GM21717 (cell line): ENCODE measurements at regions not wholly inside any gene's neighbourhood (a gene's known extent, or its start where the extent isn't known, plus 50 kb on each side); places are given as distances from the start of the nearest gene placed in this dataset.

ENCODE experiments used
- ATAC-seq: cut with Tn5 transposase; IDR thresholded peaks from one replicate; pipeline ENCODE4 v1.9.1; 2021; ENCODE audit warnings: mild to moderate bottlenecking, moderate library complexity; ENCODE audit not compliant: unreplicated experiment

DNA sequence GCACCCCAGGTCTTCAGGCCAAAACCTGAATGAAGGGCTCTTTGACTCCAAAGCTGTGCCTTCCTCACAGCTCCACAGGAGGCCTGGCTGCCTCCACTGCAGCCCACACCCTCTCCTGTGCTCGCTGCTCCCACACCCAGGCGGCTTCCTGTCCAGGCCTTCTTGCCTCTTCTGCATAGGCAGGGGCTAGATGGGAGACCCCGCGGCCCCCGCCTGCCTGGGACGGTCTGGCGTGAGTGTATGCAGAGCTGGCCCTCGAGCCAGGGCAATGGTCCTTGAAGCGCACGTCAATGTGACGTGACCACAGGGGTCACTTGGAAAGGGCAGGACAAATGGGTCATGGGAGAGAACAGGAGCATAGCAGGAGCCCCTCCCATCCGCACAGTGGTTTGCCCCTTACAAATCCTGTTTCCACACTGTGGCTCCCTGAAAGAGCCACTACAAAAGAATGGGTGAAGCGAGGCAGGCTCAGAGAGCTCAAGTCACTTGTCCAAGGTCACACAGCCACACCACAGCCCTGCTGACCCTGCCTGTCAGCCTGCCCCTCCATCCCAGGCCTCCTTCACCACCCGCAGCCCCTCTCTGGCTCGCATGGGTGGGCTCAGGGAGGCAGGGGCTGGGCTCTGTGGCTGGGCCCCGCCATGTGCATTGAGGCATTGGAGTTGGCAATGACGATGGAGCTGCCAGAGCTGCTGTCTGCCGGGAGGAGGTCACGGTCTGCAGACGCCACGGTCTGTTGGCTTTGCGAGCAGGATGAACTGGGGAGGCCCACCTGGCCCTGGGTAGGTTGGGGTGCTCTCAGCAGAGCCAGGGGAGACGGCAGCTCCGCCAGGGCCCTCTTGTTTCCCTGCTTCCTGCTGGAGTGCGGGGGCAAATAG, 71.2 kb upstream of the WNT11 start:
- no peak for ATAC-seq

- ATAC-seq, result no peak
Measured at GRCh38 chr11:76276781-76277155, 70.5 kb upstream of the WNT11 start.

- ATAC-seq, result no peak
Measured at GRCh38 chr11:76276046-76276780, 69.9 kb upstream of the WNT11 start.

- ATAC-seq, result no peak
Measured at GRCh38 chr11:76275446-76275845, 69.1 kb upstream of the WNT11 start.

- ATAC-seq, result no peak
Measured at GRCh38 chr11:76271068-76271467, 64.8 kb upstream of the WNT11 start.

DNA sequence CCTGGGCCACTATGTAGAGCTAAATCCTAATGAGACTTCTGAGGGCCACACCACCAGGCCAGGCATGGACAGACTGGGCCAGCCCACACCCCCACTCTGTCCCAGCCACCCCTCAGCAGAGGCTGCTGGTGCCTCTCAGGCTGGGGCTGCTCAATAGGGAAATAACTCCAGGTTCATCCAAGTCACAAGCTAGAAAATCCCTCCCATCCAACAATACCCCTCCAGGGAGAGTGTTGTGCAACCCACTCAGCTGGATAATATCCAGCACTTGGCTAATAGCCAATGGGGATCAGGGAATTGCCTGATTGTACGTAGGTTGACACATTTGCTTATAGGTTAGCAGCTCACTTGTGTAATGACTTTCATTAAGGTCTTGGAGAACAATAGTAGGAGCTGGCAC, 64.1 kb upstream of the WNT11 start:
- no peak for ATAC-seq

DNA sequence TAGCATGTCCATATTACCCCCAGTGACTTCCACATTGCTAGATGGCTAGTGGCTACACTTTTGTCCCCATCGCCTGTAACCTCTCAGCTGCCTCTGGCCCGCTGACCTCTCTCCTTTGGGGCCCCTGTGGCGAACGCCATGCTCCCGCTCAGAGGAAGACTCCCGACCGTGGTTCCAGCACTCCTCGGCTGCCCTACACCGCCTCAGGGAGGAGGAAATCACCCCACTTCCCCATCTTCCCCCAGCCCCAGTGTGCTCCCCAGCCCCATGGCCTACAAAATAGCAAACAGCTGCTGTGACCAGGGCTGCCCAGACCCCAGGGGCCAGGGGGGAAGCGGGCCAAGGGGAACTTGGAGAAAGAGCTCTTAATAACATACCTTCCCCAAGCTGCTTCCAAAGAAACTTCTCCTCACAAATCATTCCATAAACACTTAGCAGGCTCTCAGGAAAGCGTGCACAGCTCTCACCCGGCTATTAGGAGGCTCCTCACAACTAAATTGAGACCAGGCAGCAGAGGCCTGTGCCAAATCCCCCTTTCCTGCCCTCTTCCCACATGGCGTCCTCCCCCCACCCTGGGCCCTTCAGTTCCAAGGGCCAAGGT, 63.5 kb upstream of the WNT11 start:
- ATAC-seq, result no peak

DNA sequence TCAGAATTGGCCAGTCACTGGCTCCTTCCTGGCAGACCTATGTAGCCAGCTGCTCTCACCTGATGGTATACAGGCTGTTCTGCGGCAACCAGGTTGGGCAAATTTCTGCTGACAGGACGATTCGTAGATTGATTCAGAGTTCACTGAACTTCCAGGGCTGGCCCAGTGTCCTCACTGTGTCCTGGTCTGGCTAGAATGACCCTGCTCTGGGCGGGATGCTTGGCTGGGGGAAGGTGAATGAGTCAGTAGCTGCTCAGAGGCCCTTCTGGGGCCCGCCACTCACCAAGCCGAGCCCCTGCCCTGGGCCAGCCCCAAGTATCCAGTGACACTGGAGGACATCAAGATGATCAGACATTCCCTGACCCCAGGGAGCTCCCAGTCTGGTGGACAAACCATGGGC, 62.9 kb upstream of the WNT11 start:
- no peak for ATAC-seq

GRCh38 chr11:76268498-76268897, 62.2 kb upstream of the WNT11 start:
- ATAC-seq, result no peak

- ATAC-seq, result no peak
Measured at GRCh38 chr11:76267556-76267955, 61.3 kb upstream of the WNT11 start.

DNA sequence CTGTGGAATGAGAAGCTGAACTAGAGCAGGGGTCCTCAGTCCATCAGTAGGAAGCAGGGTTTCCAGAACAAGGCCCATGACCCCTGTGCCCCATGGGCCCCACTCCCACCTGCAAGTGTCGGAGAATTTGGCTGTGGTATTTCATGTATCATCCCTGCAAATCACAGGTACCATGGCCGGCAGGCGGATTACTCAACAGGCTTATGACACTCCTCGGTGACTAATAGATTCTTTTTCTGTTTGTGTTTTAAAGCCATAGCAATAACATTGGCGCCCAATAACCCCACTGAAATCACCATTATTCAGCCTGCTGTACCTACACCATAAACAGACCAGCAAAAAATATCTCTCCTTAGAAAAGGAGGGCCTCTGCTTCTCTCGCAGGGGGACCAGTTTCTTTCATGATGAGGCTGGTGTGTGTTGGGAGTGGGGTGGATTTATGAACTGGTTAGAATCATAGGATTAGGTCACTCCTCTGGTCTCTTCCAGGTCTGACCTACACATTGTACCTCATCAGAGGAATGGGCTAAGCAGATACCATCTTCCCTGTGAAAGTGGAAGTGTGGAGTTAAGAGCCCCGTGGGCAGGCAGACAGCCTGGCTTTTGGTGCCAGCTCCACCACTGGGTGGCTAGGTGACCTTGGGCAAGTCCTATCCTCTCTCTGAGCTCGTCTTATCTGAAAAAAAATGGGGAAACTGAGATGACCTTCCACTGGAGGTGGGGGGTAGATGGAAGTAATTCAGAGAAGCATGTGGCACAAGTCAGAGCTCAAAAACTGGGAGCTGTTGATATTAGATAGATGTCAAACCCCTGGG, 60.2 kb upstream of the WNT11 start:
- no peak for ATAC-seq

DNA sequence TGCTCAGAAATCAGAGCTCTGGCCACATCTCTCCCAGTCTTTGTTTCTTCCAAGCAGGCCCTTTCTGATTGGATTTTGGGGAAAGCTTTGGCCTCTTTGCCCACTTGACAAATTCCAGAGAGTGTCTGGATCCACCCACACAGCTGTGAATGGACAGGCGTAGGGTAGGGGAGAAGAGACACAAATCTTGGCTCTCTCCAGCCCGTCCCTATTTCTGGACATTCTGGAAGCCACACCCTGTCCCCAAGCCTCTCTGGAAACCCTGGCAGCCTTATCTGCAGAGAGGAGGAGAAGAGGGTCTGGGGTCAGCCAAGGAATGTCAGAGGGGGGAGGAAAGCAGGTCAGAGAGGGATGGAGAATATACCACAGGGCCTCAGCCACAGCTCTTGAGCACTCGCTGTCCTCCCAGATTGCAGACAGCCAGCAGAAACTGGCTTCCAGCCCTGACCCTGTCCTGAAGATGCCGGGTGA, 59.5 kb upstream of the WNT11 start:
- no peak for ATAC-seq

DNA sequence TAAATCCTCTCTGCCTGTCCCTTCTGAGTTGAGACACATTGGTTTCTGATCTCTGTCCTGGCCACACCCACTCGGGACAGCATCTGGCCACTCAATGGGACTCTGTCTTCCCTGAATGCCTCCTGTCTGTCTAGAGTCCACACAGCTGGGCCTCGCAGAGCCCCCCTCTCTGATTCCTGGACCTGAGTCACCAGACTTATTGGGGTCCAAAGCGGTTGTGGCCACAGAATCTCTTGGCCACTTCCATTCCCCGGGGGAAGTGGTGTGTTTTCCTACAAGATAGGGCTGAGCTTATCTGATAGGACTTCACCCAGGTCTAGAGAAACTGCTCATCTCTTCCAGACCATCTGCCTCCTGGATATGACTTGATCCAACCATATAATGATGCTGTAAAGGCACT, 57.4 kb upstream of the WNT11 start:
- no peak for ATAC-seq

DNA sequence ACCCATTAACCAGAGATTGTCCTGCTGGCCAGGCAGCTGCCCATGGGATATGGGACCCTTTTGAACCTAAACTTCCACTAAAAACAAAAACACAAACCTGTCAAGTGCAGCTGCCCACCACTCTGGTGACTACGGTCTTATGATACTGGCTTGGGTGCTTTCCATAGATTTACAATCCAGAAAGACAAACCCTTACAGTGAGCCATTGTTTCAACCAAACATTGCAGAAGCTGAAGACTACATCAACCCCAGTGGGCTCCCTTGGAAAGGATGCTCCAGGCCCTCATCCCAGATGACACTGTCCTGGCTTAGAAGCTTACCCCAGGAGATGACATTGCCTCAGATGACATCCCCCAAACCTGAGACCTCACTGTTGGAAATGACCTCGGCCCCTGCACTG, 56.9 kb upstream of the WNT11 start:
- no peak for ATAC-seq

DNA sequence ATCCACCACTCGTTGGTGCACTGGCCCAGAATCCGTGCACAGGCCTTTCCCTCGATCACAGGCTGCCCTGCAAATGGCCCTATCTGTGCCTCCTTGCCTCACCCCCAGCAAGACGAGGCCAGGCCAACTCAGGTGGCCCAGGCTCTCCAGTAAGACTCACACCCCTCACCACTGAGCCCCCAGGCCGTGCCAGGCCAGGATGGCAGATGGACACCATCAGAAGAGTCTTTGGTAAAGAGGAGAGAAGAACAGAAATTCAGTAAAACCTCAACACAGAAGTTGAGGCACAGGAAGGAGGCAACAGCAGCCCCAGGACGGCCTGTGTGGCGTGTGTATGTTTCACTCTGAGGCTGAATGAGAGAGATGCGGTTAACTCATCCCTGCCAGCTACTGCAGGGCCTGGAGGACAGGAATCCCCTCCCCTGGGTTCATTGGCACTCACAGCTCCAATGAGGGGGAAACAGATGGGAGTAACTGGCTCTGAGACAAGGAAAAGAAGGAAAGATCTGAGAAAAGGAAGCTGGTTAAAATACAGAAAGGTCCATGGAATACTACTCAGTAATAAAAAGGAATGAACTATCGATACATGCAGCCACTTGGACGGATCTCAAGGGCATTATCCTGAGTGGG, 54.1 kb upstream of the WNT11 start:
- ATAC-seq, result no peak

DNA sequence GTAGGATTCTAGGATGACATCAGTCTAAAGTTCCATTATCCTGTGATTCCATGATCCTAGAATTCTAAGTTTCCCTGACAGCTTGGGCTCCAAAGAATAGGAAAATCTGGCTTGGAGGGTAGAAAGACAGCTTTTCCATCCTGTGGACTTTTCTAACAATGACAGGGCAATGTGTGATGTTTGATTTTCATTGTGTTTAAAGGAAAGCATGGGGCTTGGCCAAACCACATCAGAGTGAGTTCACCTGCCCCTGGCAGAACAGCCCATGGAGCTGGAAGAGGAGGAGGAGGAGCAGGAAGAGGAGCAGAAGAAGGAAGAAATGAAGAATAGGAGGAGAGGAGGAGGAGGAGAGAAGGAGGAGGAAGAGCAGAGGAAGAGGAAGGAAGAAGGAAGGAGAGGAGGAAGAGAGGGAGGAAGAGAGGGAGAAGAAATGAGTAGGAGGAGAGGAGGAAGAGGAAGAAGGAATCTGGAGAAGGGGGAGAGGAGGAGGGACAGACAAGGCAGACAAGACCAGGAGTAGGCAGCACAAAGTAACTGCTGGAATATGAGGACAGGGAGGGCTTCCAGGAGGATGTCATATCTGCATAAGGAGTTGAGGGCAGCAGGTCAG, 53.1 kb upstream of the WNT11 start:
- no peak for ATAC-seq

DNA sequence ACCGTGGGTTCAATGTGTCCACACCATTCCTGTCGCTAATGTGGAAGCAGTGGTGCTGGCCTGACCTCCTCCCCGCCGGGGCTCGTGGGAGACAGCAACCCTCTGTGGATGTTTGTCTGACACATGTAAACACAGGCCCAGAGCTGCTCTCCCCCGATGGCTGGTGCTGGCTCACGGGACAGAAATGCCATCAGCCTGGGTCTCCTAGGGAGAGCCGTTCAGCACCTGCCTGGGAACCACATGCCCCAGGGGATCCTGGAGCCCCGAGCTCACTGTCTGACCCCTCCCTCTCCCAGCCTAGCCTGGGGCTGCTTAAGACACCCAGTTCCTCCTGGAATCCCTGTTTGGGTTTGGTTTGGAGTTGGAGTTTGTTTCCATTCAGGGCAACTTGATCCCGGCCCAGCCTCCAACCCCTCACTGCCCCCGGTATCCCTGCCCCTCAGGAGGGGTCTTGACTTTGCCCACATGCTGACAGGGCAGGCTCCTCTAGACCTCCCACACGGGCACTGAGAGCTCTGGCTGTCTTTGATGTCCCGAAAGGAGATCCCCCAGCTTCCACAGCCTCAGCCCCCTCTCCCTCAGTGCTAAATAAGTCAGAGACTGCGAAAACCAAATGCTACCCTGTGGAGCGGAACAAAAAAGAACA, 50.9 kb upstream of the WNT11 start:
- no peak for ATAC-seq

- ATAC-seq, result no peak
Measured at GRCh38 chr11:76256448-76256847, 50.1 kb upstream of the WNT11 start.
